GM21619 (cell line): ENCODE measurements at regions not wholly inside any gene's neighbourhood (a gene's known extent, or its start where the extent isn't known, plus 50 kb on each side); places are given as distances from the start of the nearest gene placed in this dataset.

Experiments used
- ATAC-seq: cut with Tn5 transposase; IDR thresholded peaks from one replicate; pipeline ENCODE4 v1.9.1; 2021; ENCODE audit not compliant: unreplicated experiment

GRCh38 chr7:142347091-142347490 is 89.2 kb upstream of the PRSS58 start:
- ATAC-seq: no peak

- no peak for ATAC-seq
Measured at GRCh38 chr7:142345811-142346210, 88.0 kb upstream of the PRSS58 start.

- no peak for ATAC-seq
Measured at GRCh38 chr7:142338633-142339501, 81.0 kb upstream of the PRSS58 start.

GRCh38 chr7:142337054-142338001 is 79.5 kb upstream of the PRSS58 start:
- ATAC-seq: no peak

- no peak for ATAC-seq
Measured at GRCh38 chr7:142334806-142335205, 76.9 kb upstream of the PRSS58 start.

- ATAC-seq: no peak
Measured at GRCh38 chr7:142334236-142334635, 76.4 kb upstream of the PRSS58 start.

- ATAC-seq: no peak
Measured at GRCh38 chr7:142332421-142332820, 74.6 kb upstream of the PRSS58 start.

- ATAC-seq: no peak
Measured at GRCh38 chr7:142331941-142332340, 74.1 kb upstream of the PRSS58 start.

GRCh38 chr7:142329062-142329790 is 71.4 kb upstream of the PRSS58 start:
- ATAC-seq: no peak

GRCh38 chr7:142328551-142328950 is 70.7 kb upstream of the PRSS58 start:
- no peak for ATAC-seq

GRCh38 chr7:142327628-142328405 is 70.0 kb upstream of the PRSS58 start:
- no peak for ATAC-seq

- ATAC-seq: no peak
Measured at GRCh38 chr7:142323706-142324105, 65.8 kb upstream of the PRSS58 start.

GRCh38 chr7:142321391-142321790 is 63.5 kb upstream of the PRSS58 start:
- no peak for ATAC-seq

- no peak for ATAC-seq
Measured at GRCh38 chr7:142320883-142321282, 63.0 kb upstream of the PRSS58 start.

- ATAC-seq: no peak
Measured at GRCh38 chr7:142319970-142320369, 62.1 kb upstream of the PRSS58 start.

- ATAC-seq: no peak
Measured at GRCh38 chr7:142314281-142314680, 56.4 kb upstream of the PRSS58 start.

GRCh38 chr7:142313528-142313927 is 55.7 kb upstream of the PRSS58 start:
- ATAC-seq: no peak

- ATAC-seq: no peak
Measured at GRCh38 chr7:142311876-142312275, 54.0 kb upstream of the PRSS58 start.

- ATAC-seq: no peak
Measured at GRCh38 chr7:142308918-142309317, 51.1 kb upstream of the PRSS58 start.

GRCh38 chr7:142308326-142308725 is 50.5 kb upstream of the PRSS58 start:
- ATAC-seq: no peak
